ENCODE measurements at regions not wholly inside any gene's neighbourhood (a gene's known extent, or its start where the extent isn't known, plus 50 kb on each side); places are given as distances from the start of the nearest gene placed in this dataset.

- DNase-seq, result no peak
Observed at GRCh38 chr4:35237924-35238323, 1006.4 kb downstream of the ARAP2 start.

GRCh38 chr4:35238793-35239192 lies 1005.5 kb downstream of the ARAP2 start:
- DNase-seq, result no peak

GRCh38 chr4:35246493-35246892 lies 997.8 kb downstream of the ARAP2 start:
- no peak for DNase-seq

- no peak for DNase-seq
Observed at GRCh38 chr4:35247047-35247446, 997.3 kb downstream of the ARAP2 start.

- DNase-seq, result no peak
Observed at GRCh38 chr4:35250331-35250730, 994.0 kb downstream of the ARAP2 start.

GRCh38 chr4:35250761-35251160 lies 993.6 kb downstream of the ARAP2 start:
- no peak for DNase-seq

- no peak for DNase-seq
Observed at GRCh38 chr4:35252071-35252470, 992.2 kb downstream of the ARAP2 start.

- no peak for DNase-seq
Observed at GRCh38 chr4:35252866-35253265, 991.4 kb downstream of the ARAP2 start.

- DNase-seq, result no peak
Observed at GRCh38 chr4:35253331-35253730, 991.0 kb downstream of the ARAP2 start.

- DNase-seq, result no peak
Observed at GRCh38 chr4:35286434-35286833, 957.9 kb downstream of the ARAP2 start.

- no peak for DNase-seq
Observed at GRCh38 chr4:35300996-35301774, 943.1 kb downstream of the ARAP2 start.

GRCh38 chr4:35315419-35315818 lies 928.9 kb downstream of the ARAP2 start:
- DNase-seq, result no peak

- DNase-seq, result no peak
Observed at GRCh38 chr4:35325908-35326453, 918.3 kb downstream of the ARAP2 start.

- no peak for DNase-seq
Observed at GRCh38 chr4:35342833-35343232, 901.5 kb downstream of the ARAP2 start.

- no peak for DNase-seq
Observed at GRCh38 chr4:35347276-35347675, 897.0 kb downstream of the ARAP2 start.

- no peak for DNase-seq
Observed at GRCh38 chr4:35358001-35358584, 886.2 kb downstream of the ARAP2 start.

GRCh38 chr4:35364321-35364870 lies 879.9 kb downstream of the ARAP2 start:
- DNase-seq, result no peak

GRCh38 chr4:35365186-35365585 lies 879.1 kb downstream of the ARAP2 start:
- DNase-seq, result no peak

- no peak for DNase-seq
Observed at GRCh38 chr4:35399912-35400311, 844.4 kb downstream of the ARAP2 start.

- DNase-seq, result no peak
Observed at GRCh38 chr4:35423104-35423503, 821.2 kb downstream of the ARAP2 start.

GRCh38 chr4:35447474-35447873 lies 796.8 kb downstream of the ARAP2 start:
- DNase-seq, result no peak

GRCh38 chr4:35459045-35459444 lies 785.3 kb downstream of the ARAP2 start:
- DNase-seq, result no peak

GRCh38 chr4:35461931-35462659 lies 782.2 kb downstream of the ARAP2 start:
- no peak for DNase-seq

Data from left hindlimb (tissue), 1 donor.